Aorta (tissue), 5 donors: ENCODE measurements at regions not wholly inside any gene's neighbourhood (a gene's known extent, or its start where the extent isn't known, plus 50 kb on each side); places are given as distances from the start of the nearest gene placed in this dataset.

Experiments used
- ATAC-seq: fragments of 200-7000 bp; cut with Tn5 transposase; one replicate; pipeline ENCODE4 v1.9.1; 2022; ENCODE audit warnings: moderate library complexity; ENCODE audit not compliant: low FRiP score
- DNase-seq, 2 donors: peaks; one replicate each; pipeline ENCODE4 v3.0.0-alpha.2; 2020
- H3K27ac ChIP-seq, 2 donors: one replicate each; pipeline ENCODE4 v1.5.1; 2013; ENCODE audit warnings: low read length in 2 of 2, mild to moderate bottlenecking in 2 of 2, moderate library complexity in 2 of 2, control low read depth in 1 of 2, inconsistent platforms in 1 of 2, low read depth in 1 of 2
- H3K27me3 ChIP-seq, 2 donors: one replicate each; pipeline ENCODE4 v1.6.1; 2013; ENCODE audit warnings: control low read depth in 1 of 2, low read length in 1 of 2, mild to moderate bottlenecking in 1 of 2, moderate library complexity in 1 of 2; ENCODE audit not compliant: insufficient read depth in 2 of 2, control insufficient read depth in 1 of 2
- H3K36me3 ChIP-seq, 2 donors: one replicate each; pipeline ENCODE4 v1.6.1; 2013; ENCODE audit warnings: control low read depth in 1 of 2, low read length in 1 of 2, mild to moderate bottlenecking in 1 of 2; ENCODE audit not compliant: insufficient read depth in 2 of 2, control insufficient read depth in 1 of 2
- H3K4me1 ChIP-seq, 2 donors: one replicate each; pipeline ENCODE4 v1.6.1; 2013; ENCODE audit warnings: low read length in 2 of 2, control low read depth in 1 of 2, mild to moderate bottlenecking in 1 of 2, moderate library complexity in 1 of 2; ENCODE audit not compliant: insufficient read depth in 2 of 2, control insufficient read depth in 1 of 2
- H3K4me3 ChIP-seq, 2 donors: one replicate each; pipeline ENCODE4 v1.5.1; 2013; ENCODE audit warnings: low read length in 2 of 2, control low read depth in 1 of 2, mild to moderate bottlenecking in 1 of 2
- H3K9me3 ChIP-seq: one replicate; pipeline ENCODE4 v1.6.1; 2013; ENCODE audit warnings: mild to moderate bottlenecking, low read length; ENCODE audit not compliant: control insufficient read depth
- WGBS, 2 donors: extraction: QIAGEN DNeasy Blood & Tissue Kit; methylation state at CpG; one replicate each; pipeline ENCODE4 v1.1.7; 2013; 5-methylcytosine and 5-hydroxymethylcytosine counted together
- intact Hi-C, 2 donors: fragments of 100-400 bp; cut with DNase I; formaldehyde crosslinking; loops; one replicate each; pipeline versions ENCODE4 v1.14.2 to v1.15.0; 2022
- donor health status: healthy with polysubstance abuse.
- donor health status: Bipolar disorder and iron deficiency.
- donor health status: DM: no; HTN: no; CAD: no.
- donor health status: DM: no; HTN: no; CAD: no.
- donor health status: DM: yes; HTN: yes; CAD: no.

GRCh38 chr13:23969647-23970046, 72.3 kb upstream of the C1QTNF9B start:
- no peak overlapping the region for H3K4me3 ChIP-seq
- H3K9me3 ChIP-seq: no peaks in the 10 kb centered on the region
- ATAC-seq: no peak
- DNase-seq: no peak
- 33 to 40% methylated on average over 4 of the region's 4 CpGs for WGBS, 2 donors
- no peaks in the 10 kb centered on the region for H3K27me3 ChIP-seq
- H3K36me3 ChIP-seq: no peaks in the 10 kb centered on the region
- H3K27ac ChIP-seq: no peak overlapping the region
- intact Hi-C loops: no loop called here
- H3K4me1 ChIP-seq: no peaks in the 10 kb centered on the region

GRCh38 chr13:23979361-23980159, 82.3 kb upstream of the C1QTNF9B start:
- intact Hi-C loops: no loop called here

GRCh38 chr13:23980160-23980551, 82.9 kb upstream of the C1QTNF9B start:
- no peaks in the 10 kb centered on the region for H3K36me3 ChIP-seq
- no peaks in the 10 kb centered on the region for H3K9me3 ChIP-seq
- H3K4me1 ChIP-seq: no peaks in the 10 kb centered on the region
- ATAC-seq (peak; percentile 96), DNase-seq (peak; percentile 91 to 97)
- 1 to 2% methylated on average over 28 of the region's 28 CpGs for WGBS, 2 donors
- H3K4me3 ChIP-seq: peak overlapping the region; percentile 8 to 50
- no peak overlapping the region for H3K27ac ChIP-seq
- no peaks in the 10 kb centered on the region for H3K27me3 ChIP-seq
- intact Hi-C loops: no loop called here

More at GRCh38 chr13:23979361-23980159, 82.3 kb upstream of the C1QTNF9B start:
- DNase-seq (peak; percentile 92 to 95), ATAC-seq (peak; percentile 93)
- no peaks in the 10 kb centered on the region for H3K4me1 ChIP-seq
- H3K27ac ChIP-seq: no peak overlapping the region
- no peaks in the 10 kb centered on the region for H3K27me3 ChIP-seq
- WGBS, 2 donors: 1% methylated on average over 43 of the region's 43 CpGs
- no peaks in the 10 kb centered on the region for H3K36me3 ChIP-seq
- H3K9me3 ChIP-seq: no peaks in the 10 kb centered on the region
- H3K4me3 ChIP-seq: peak overlapping the region; percentile 8 to 50

- Histone ChIP-seq H3K27me3 (no peaks in the 10 kb centered on the region), H3K4me3 (no peak overlapping the region), H3K9me3 (no peaks in the 10 kb centered on the region), H3K36me3 (no peaks in the 10 kb centered on the region), H3K27ac (no peak overlapping the region), H3K4me1 (no peaks in the 10 kb centered on the region)
- ATAC-seq (no peak), DNase-seq (no peak)
- intact Hi-C loops: no loop called here
- 93 to 97% methylated on average over 4 of the region's 4 CpGs for WGBS, 2 donors
Observed at GRCh38 chr13:23983671-23984070, 86.4 kb upstream of the C1QTNF9B start.

GRCh38 chr13:23984546-23984945, 87.2 kb upstream of the C1QTNF9B start:
- ATAC-seq (no peak), DNase-seq (no peak)
- Histone ChIP-seq H3K9me3 (no peaks in the 10 kb centered on the region), H3K4me1 (no peaks in the 10 kb centered on the region), H3K27me3 (no peaks in the 10 kb centered on the region), H3K27ac (no peak overlapping the region), H3K4me3 (no peak overlapping the region), H3K36me3 (no peaks in the 10 kb centered on the region)
- intact Hi-C loops: no loop called here
- WGBS, 2 donors: 44 to 50% methylated on average over 8 of the region's 8 CpGs

- ATAC-seq: no peak
- no peak overlapping the region for H3K27ac ChIP-seq
Observed at GRCh38 chr13:23985060-23985459, 87.8 kb upstream of the C1QTNF9B start.

GRCh38 chr13:23985839-23986238, 88.5 kb upstream of the C1QTNF9B start:
- no peaks in the 10 kb centered on the region for H3K4me1 ChIP-seq
- H3K27ac ChIP-seq: no peak overlapping the region
- no peaks in the 10 kb centered on the region for H3K27me3 ChIP-seq
- DNase-seq: no peak
- H3K4me3 ChIP-seq: no peak overlapping the region
- no peaks in the 10 kb centered on the region for H3K36me3 ChIP-seq
- intact Hi-C loops: no loop called here
- no peaks in the 10 kb centered on the region for H3K9me3 ChIP-seq
- ATAC-seq: no peak
- WGBS, 2 donors: 63 to 74% methylated on average over 11 of the region's 11 CpGs

More at GRCh38 chr13:23985060-23985459, 87.8 kb upstream of the C1QTNF9B start:
- Histone ChIP-seq H3K9me3 (no peaks in the 10 kb centered on the region), H3K4me1 (no peaks in the 10 kb centered on the region), H3K27me3 (no peaks in the 10 kb centered on the region), H3K4me3 (no peak overlapping the region), H3K36me3 (no peaks in the 10 kb centered on the region)
- 89 to 93% methylated on average over 7 of the region's 7 CpGs for WGBS, 2 donors
- no peak for DNase-seq
- intact Hi-C loops: no loop called here

GRCh38 chr13:23986619-23987018, 89.3 kb upstream of the C1QTNF9B start:
- DNase-seq (no peak), ATAC-seq (no peak)
- Histone ChIP-seq H3K27me3 (no peaks in the 10 kb centered on the region), H3K9me3 (no peaks in the 10 kb centered on the region), H3K36me3 (no peaks in the 10 kb centered on the region), H3K4me1 (no peaks in the 10 kb centered on the region), H3K27ac (no peak overlapping the region), H3K4me3 (no peak overlapping the region)
- WGBS, 2 donors: 90 to 94% methylated on average over 3 of the region's 3 CpGs
- intact Hi-C loops: no loop called here

GRCh38 chr13:23987331-23987894, 90.1 kb upstream of the C1QTNF9B start:
- ATAC-seq: no peak
- no peaks in the 10 kb centered on the region for H3K27me3 ChIP-seq
- H3K36me3 ChIP-seq: no peaks in the 10 kb centered on the region
- DNase-seq: no peak
- intact Hi-C loops: no loop called here
- H3K4me1 ChIP-seq: no peaks in the 10 kb centered on the region
- 83 to 84% methylated on average over 4 of the region's 4 CpGs for WGBS, 2 donors
- no peaks in the 10 kb centered on the region for H3K9me3 ChIP-seq
- no peak overlapping the region for H3K27ac ChIP-seq
- H3K4me3 ChIP-seq: no peak overlapping the region
